Stomach smooth muscle (tissue), 2 donors: ENCODE measurements at regions not wholly inside any gene's neighbourhood (a gene's known extent, or its start where the extent isn't known, plus 50 kb on each side); places are given as distances from the start of the nearest gene placed in this dataset.
"Not testable (repeated sequence)": the region's sequence is repeated elsewhere in the genome, so short reads cannot be mapped to it uniquely, and the experiment has no call there.

ENCODE experiments used
- H3K27ac ChIP-seq: one replicate; pipeline ENCODE4 v1.7.0; 2013; ENCODE audit warnings: mild to moderate bottlenecking, low read length, inconsistent platforms
- H3K27me3 ChIP-seq, 2 donors: one replicate each; pipeline ENCODE4 v1.7.0; 2013; ENCODE audit warnings: low read length in 2 of 2; ENCODE audit not compliant: insufficient read depth in 2 of 2, control insufficient read depth in 1 of 2
- H3K36me3 ChIP-seq, 2 donors: one replicate each; pipeline ENCODE4 v1.7.0; 2013; ENCODE audit warnings: low read length in 2 of 2; ENCODE audit not compliant: control insufficient read depth in 2 of 2, insufficient read depth in 2 of 2
- H3K4me1 ChIP-seq: one replicate; pipeline ENCODE4 v1.7.0; 2013; ENCODE audit warnings: low read length; ENCODE audit not compliant: control insufficient read depth, insufficient read depth
- H3K4me3 ChIP-seq, 2 donors: one replicate each; pipeline ENCODE4 v1.7.0; 2013; ENCODE audit warnings: low read length in 2 of 2
- H3K9ac ChIP-seq, 2 donors: one replicate each; pipeline ENCODE4 v1.7.0; 2013; ENCODE audit warnings: low read length in 2 of 2, mild to moderate bottlenecking in 1 of 2
- H3K9me3 ChIP-seq, 2 donors: one replicate each; pipeline ENCODE4 v1.7.0; 2013; ENCODE audit warnings: low read length in 2 of 2; ENCODE audit not compliant: control insufficient read depth in 2 of 2
- donor health status: healthy.
- donor health status: Pancreatic carcinoma.

DNA sequence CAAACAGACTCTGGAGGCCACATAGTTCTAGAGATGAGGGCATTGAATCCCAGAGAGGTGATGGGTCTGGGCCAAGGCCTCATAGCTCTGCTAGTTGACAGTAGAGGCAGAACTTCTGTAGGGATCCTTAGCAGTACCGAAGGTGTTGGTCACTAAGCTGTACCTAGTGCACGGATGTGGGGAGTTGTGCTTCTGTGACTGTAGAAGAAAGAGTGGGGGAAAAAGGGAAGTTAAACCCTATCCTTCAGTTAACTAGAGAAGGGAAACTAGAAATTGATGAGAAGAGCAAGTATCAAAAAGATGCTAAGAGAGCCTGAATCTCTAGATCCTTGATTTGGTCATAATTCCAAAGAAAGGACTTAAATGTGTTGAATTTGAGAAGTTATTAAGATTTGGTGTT lies 186.7 kb downstream of the NFKBIZ start:
- H3K9me3 ChIP-seq, result no peaks in the 10 kb centered on the region
- peaks cover 4% of the 10 kb centered on the region for H3K4me1 ChIP-seq
- H3K27me3 ChIP-seq, result no peaks in the 10 kb centered on the region
- no peak overlapping the region for H3K27ac ChIP-seq
- H3K9ac ChIP-seq, result no peak overlapping the region
- no peaks in the 10 kb centered on the region for H3K36me3 ChIP-seq
- H3K4me3 ChIP-seq, result no peak overlapping the region

DNA sequence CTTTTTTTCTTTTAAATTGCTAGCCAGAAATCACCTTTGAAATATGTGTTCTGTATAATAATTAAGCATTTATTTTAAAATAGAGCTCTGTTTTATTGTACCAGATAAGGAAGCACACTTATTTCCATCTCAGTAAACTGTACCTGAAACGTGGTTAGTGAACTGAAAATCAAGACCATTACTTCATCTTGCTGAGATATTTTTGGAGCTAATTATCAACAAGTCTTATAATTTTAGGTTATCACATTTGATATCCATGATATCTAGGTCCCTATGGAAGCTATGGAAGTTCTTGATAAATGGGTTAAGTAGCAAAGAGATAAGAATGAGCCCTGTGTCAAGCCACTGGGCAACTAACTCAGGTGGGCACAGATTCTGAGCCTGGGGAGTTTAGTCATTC lies 187.2 kb downstream of the NFKBIZ start:
- Histone ChIP-seq H3K27me3 (no peaks in the 10 kb centered on the region), H3K4me1 (peaks cover 4% of the 10 kb centered on the region), H3K9ac (no peak overlapping the region), H3K9me3 (no peaks in the 10 kb centered on the region), H3K27ac (no peak overlapping the region), H3K36me3 (no peaks in the 10 kb centered on the region), H3K4me3 (no peak overlapping the region)

GRCh38 chr3:102037209-102037608 lies 187.9 kb downstream of the NFKBIZ start:
- H3K9me3 ChIP-seq, result no peaks in the 10 kb centered on the region
- no peaks in the 10 kb centered on the region for H3K36me3 ChIP-seq
- peaks cover 4% of the 10 kb centered on the region for H3K4me1 ChIP-seq
- no peak overlapping the region for H3K4me3 ChIP-seq
- no peak overlapping the region for H3K9ac ChIP-seq
- H3K27ac ChIP-seq, result no peak overlapping the region
- H3K27me3 ChIP-seq, result no peaks in the 10 kb centered on the region

- Histone ChIP-seq H3K4me1 (peaks cover 4% of the 10 kb centered on the region), H3K36me3 (no peaks in the 10 kb centered on the region), H3K9me3 (no peaks in the 10 kb centered on the region), H3K27ac (no peak overlapping the region), H3K9ac (no peak overlapping the region), H3K4me3 (no peak overlapping the region), H3K27me3 (no peaks in the 10 kb centered on the region)
Measured at GRCh38 chr3:102037791-102038190, 188.5 kb downstream of the NFKBIZ start.

- peaks cover 4% of the 10 kb centered on the region for H3K4me1 ChIP-seq
- no peaks in the 10 kb centered on the region for H3K36me3 ChIP-seq
- H3K4me3 ChIP-seq, result no peak overlapping the region
- H3K27me3 ChIP-seq, result no peaks in the 10 kb centered on the region
- H3K9ac ChIP-seq, result no peak overlapping the region
- H3K9me3 ChIP-seq, result no peaks in the 10 kb centered on the region
- H3K27ac ChIP-seq, result no peak overlapping the region
Measured at GRCh38 chr3:102038477-102039142, 189.3 kb downstream of the NFKBIZ start.

GRCh38 chr3:102040144-102040543 lies 190.8 kb downstream of the NFKBIZ start:
- H3K27ac ChIP-seq, H3K36me3 ChIP-seq, H3K27me3 ChIP-seq, H3K9ac ChIP-seq, H3K4me3 ChIP-seq, H3K4me1 ChIP-seq, H3K9me3 ChIP-seq: not testable (repeated sequence)

- H3K9ac ChIP-seq, result no peak overlapping the region
- no peak overlapping the region for H3K27ac ChIP-seq
- H3K27me3 ChIP-seq, result no peaks in the 10 kb centered on the region
- no peak overlapping the region for H3K4me3 ChIP-seq
- no peaks in the 10 kb centered on the region for H3K9me3 ChIP-seq
- no peaks in the 10 kb centered on the region for H3K36me3 ChIP-seq
- H3K4me1 ChIP-seq, result no peaks in the 10 kb centered on the region
Measured at GRCh38 chr3:102053375-102053989, 204.2 kb downstream of the NFKBIZ start.

GRCh38 chr3:102054543-102055080 lies 205.3 kb downstream of the NFKBIZ start:
- no peaks in the 10 kb centered on the region for H3K36me3 ChIP-seq
- H3K27ac ChIP-seq, result no peak overlapping the region
- H3K4me3 ChIP-seq, result no peak overlapping the region
- no peaks in the 10 kb centered on the region for H3K4me1 ChIP-seq
- H3K27me3 ChIP-seq, result no peaks in the 10 kb centered on the region
- no peak overlapping the region for H3K9ac ChIP-seq
- H3K9me3 ChIP-seq, result no peaks in the 10 kb centered on the region

DNA sequence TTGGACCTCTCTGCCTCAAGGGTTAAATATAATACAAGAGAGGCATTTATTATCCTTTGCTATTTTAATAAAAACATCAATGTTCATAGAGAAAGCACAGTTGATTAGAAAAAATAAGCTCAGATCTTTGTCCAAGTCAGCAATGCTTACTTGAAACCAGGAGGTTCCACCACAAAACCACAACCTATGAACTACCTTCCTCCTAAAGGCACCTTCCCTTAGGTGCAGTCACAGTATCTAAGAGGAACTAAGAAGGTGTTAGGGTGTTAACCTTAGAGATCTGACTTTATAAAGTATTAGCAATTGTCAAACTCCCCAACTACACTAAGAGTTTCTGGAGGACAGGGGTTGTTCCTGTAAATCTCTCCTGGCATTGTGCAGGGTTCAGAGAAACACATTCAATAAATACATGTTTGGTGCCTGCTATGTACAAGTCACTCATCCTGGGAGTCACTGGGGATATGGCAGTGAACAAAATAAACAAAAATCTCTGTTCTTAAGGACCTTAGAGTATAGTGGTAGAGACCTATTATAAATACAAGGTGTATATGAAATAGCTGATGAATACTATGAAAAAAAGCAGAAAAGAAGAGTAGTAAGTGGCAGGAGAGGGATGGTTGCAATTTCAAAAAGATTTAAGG lies 208.6 kb downstream of the NFKBIZ start:
- no peaks in the 10 kb centered on the region for H3K9me3 ChIP-seq
- H3K27ac ChIP-seq, result no peak overlapping the region
- H3K4me3 ChIP-seq, result no peak overlapping the region
- no peaks in the 10 kb centered on the region for H3K27me3 ChIP-seq
- H3K9ac ChIP-seq, result no peak overlapping the region
- H3K4me1 ChIP-seq, result no peaks in the 10 kb centered on the region
- H3K36me3 ChIP-seq, result no peaks in the 10 kb centered on the region

GRCh38 chr3:102059145-102059943 lies 210.0 kb downstream of the NFKBIZ start:
- Histone ChIP-seq H3K9ac (no peak overlapping the region), H3K27me3 (no peaks in the 10 kb centered on the region), H3K4me1 (no peaks in the 10 kb centered on the region), H3K9me3 (no peaks in the 10 kb centered on the region), H3K36me3 (no peaks in the 10 kb centered on the region), H3K4me3 (no peak overlapping the region), H3K27ac (no peak overlapping the region)
